ENCODE measurements at regions not wholly inside any gene's neighbourhood (a gene's known extent, or its start where the extent isn't known, plus 50 kb on each side); places are given as distances from the start of the nearest gene placed in this dataset.
"Not testable (repeated sequence)": the region's sequence is repeated elsewhere in the genome, so short reads cannot be mapped to it uniquely, and the experiment has no call there.

- DNase-seq = not testable (repeated sequence)
Measured at GRCh38 chr13:22956456-22957115, 224.2 kb upstream of the SGCG start.

- DNase-seq = not testable (repeated sequence)
Measured at GRCh38 chr13:22959859-22960258, 220.9 kb upstream of the SGCG start.

GRCh38 chr13:22960827-22961226 is 220.0 kb upstream of the SGCG start:
- DNase-seq = no peak

GRCh38 chr13:22961342-22961741 is 219.4 kb upstream of the SGCG start:
- DNase-seq = not testable (repeated sequence)

GRCh38 chr13:22961835-22962537 is 218.8 kb upstream of the SGCG start:
- no peak for DNase-seq

GRCh38 chr13:22963384-22964053 is 217.3 kb upstream of the SGCG start:
- not testable (repeated sequence) for DNase-seq

- DNase-seq = peak; percentile 50 to 78
Measured at GRCh38 chr13:22964245-22964966, 216.4 kb upstream of the SGCG start.

- not testable (repeated sequence) for DNase-seq
Measured at GRCh38 chr13:22965011-22965857, 215.5 kb upstream of the SGCG start.

GRCh38 chr13:22965858-22966239 is 214.9 kb upstream of the SGCG start:
- not testable (repeated sequence) for DNase-seq

- not testable (repeated sequence) for DNase-seq
Measured at GRCh38 chr13:22966753-22967152, 214.0 kb upstream of the SGCG start.

- DNase-seq = no peak
Measured at GRCh38 chr13:22967669-22968068, 213.1 kb upstream of the SGCG start.

GRCh38 chr13:22979952-22980351 is 200.8 kb upstream of the SGCG start:
- no peak for DNase-seq

GRCh38 chr13:22980936-22981335 is 199.8 kb upstream of the SGCG start:
- no peak for DNase-seq

GRCh38 chr13:22993148-22993547 is 187.6 kb upstream of the SGCG start:
- no peak for DNase-seq

- DNase-seq = no peak
Measured at GRCh38 chr13:23003446-23003845, 177.3 kb upstream of the SGCG start.

GRCh38 chr13:23007426-23007825 is 173.4 kb upstream of the SGCG start:
- DNase-seq = peak; percentile 92 to 96

GRCh38 chr13:23018143-23018542 is 162.6 kb upstream of the SGCG start:
- DNase-seq = no peak

GRCh38 chr13:23020246-23020843 is 160.4 kb upstream of the SGCG start:
- DNase-seq = peak; percentile 85 to 92

GRCh38 chr13:23021906-23022305 is 158.9 kb upstream of the SGCG start:
- peak; percentile 23 to 81 for DNase-seq

GRCh38 chr13:23022704-23023103 is 158.1 kb upstream of the SGCG start:
- DNase-seq = no peak

- no peak for DNase-seq
Measured at GRCh38 chr13:23025864-23026608, 154.7 kb upstream of the SGCG start.

All from NCI-H524 (cell line).